Stimulated activated CD8-positive, alpha-beta memory T cell treated with anti-CD3 and anti-CD28 coated beads, Interleukin-15, amount 100 ng/mL, for 24 hours (primary cell): ENCODE measurements at regions not wholly inside any gene's neighbourhood (a gene's known extent, or its start where the extent isn't known, plus 50 kb on each side); places are given as distances from the start of the nearest gene placed in this dataset.
"Not testable (repeated sequence)": the region's sequence is repeated elsewhere in the genome, so short reads cannot be mapped to it uniquely, and the experiment has no call there.

Source experiments
- DNase-seq: peaks from one replicate; pipeline ENCODE4 v3.0.0-alpha.2; 2020; ENCODE audit warnings: low read depth

- DNase-seq = no peak
Measured at GRCh38 chr11:35046681-35047080, 92.3 kb upstream of the CD44 start.

DNA sequence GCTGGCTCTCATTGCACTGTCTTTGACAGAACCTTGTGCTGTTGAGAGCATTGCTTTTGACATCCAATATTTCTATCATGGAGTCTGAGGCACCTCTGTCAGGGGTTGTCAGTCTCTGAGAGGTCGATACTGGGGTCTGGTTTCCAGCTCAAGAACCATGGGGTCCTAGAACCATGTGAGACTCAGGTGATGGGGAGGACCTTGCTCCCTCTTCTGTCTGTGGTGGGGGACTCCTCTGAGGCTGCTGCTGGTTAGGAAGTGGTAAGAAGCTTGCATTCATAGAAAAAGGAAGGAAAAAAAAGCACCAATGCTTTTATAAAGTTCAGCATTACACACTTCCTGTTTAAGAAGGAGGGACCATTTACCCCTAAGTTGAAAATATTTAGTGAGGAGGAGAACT is 91.8 kb upstream of the CD44 start:
- no peak for DNase-seq

GRCh38 chr11:35047769-35048168 is 91.2 kb upstream of the CD44 start:
- no peak for DNase-seq

DNA sequence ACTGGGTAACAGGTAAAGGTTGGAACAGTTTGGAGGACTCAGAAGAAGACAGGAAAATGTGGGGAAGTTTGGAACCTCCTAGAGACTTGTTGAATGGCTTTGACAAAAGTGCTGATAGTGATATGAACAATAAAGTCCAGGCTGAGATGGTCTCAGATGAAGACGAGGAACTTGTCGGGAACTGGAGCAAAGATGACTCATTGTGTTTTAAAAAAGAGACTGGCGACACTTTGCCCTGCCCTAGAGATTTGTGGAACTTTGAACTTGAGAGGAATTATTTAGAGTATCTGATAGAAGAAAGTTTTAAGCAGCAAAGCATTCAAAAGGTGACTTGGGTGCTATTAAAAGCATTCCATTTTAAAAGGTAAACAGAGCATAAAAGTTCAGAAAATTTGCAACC is 90.6 kb upstream of the CD44 start:
- not testable (repeated sequence) for DNase-seq

GRCh38 chr11:35049859-35050531 is 89.0 kb upstream of the CD44 start:
- DNase-seq = no peak

DNA sequence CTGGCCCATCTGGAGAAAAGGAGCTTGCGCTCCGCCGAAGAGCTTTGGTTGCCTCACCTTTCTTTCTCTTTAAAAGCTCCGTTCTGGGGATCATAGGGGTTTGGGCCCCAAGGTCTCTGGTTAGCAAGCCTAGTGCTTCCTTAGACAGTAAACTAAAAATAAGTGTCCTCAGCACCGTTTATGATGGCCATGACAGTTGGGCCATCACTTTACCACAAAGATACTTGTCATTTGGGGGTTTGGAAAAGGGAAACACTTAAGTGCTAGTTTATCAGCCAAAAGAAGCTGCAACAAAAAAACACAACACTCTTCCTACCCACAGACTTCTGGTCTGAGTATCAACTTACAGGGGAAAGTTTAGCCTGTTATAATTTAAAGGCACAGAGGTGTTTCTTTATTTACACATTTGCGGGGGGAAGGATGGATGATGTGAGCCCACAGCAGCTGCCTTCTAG is 88.4 kb upstream of the CD44 start:
- no peak for DNase-seq

GRCh38 chr11:35056391-35057093 is 82.4 kb upstream of the CD44 start:
- DNase-seq = no peak

DNA sequence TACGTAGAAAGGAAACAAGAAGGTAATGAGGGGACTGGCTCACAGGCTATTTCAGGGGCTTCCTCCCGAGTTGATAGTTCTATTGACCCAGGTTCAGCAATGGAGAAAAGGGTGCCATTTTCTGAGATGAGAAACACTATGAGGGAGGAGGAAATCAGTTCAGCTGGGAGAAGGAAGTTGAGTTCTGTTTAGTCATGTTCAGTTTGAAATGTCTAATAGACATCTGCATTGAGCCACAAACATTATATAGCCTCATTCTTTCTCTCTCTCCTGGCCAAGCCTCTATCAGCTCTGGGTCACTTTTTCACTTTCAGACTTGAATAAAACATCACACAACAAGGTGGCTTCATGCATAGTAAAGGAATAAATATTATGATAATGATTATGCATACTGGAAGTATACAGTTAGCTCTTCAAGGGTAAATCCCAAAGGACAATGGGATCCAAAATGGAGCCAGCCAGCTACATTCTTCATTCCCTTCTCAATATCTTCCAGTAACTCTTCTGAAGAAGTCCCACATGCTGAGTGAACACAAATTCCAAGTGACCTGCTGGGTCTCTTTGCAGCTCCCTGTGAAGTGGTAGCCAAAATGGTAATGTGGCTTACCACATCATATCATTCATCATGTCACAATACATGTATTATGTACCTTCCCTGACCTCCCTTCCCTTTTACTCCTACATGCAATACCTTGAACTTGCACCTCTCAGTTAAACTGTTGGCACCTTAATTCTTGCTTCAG is 80.9 kb upstream of the CD44 start:
- no peak for DNase-seq

- DNase-seq = no peak
Measured at GRCh38 chr11:35058669-35059434, 80.1 kb upstream of the CD44 start.

DNA sequence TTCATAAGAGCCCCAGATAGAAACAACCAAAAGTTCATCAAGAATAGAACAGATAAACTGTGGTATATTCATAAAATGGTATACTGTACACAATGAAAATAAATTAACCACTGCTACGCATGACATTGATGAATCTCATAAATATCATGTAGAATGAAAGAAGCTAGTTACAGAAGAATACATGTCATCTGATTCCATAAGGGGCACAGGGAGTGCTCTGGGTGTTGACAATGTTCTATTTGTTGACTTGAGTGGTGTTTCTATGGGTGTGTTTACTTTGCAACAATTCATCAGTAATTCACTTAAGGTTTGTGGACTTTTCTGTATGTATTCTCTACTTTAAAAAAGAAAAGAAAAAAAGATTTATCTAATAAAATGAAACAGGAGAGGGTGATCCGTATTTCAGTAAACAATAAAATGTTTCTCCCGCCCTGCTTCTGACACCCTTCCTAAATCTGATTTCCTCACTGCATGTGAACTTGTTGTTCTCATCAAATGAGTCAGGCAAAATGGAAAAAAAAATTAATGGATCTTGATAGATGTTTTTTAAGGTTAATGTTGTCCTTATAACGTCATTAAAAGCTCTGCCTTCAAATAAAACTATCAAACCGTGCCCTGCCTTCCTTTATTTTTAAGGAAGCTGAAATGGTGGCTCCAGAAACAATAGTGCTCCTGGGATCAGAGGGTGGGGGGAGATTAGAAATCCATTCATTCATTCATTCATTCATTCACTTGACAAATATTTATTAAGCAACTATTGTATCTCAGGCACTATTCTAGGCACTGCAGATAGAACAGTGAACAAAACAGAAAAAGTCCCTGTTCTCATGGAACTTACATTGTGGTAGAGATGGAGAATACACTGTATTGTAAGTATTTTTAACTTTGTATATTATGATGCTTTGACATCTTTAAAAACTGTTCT is 77.2 kb upstream of the CD44 start:
- DNase-seq = no peak

DNA sequence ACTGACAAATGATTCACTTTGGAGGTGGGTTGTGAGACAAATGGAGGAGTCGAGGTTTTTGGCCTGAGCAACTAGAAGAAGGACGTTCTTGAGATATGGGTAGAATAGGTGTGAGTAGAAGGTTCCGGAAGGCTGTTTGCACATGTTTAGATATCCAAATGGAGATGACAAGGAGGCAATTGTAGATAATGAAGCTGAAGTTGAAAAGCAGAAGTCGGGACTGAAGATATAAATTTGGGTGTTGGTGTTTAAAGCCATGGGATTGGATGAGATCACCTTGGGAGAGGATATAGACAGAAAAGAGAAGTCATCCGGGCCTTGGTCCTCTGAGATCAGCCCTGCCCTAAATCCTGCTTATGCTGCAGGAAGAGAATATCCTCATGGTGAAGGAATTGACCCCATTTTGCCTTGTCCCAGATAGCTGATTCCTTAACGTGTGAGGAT is 75.5 kb upstream of the CD44 start:
- DNase-seq = no peak

GRCh38 chr11:35064114-35064800 is 74.7 kb upstream of the CD44 start:
- DNase-seq = no peak

GRCh38 chr11:35065566-35065965 is 73.4 kb upstream of the CD44 start:
- no peak for DNase-seq

GRCh38 chr11:35066030-35066429 is 72.9 kb upstream of the CD44 start:
- no peak for DNase-seq

- DNase-seq = no peak
Measured at GRCh38 chr11:35066783-35067423, 72.1 kb upstream of the CD44 start.

- no peak for DNase-seq
Measured at GRCh38 chr11:35071722-35072121, 67.2 kb upstream of the CD44 start.

DNA sequence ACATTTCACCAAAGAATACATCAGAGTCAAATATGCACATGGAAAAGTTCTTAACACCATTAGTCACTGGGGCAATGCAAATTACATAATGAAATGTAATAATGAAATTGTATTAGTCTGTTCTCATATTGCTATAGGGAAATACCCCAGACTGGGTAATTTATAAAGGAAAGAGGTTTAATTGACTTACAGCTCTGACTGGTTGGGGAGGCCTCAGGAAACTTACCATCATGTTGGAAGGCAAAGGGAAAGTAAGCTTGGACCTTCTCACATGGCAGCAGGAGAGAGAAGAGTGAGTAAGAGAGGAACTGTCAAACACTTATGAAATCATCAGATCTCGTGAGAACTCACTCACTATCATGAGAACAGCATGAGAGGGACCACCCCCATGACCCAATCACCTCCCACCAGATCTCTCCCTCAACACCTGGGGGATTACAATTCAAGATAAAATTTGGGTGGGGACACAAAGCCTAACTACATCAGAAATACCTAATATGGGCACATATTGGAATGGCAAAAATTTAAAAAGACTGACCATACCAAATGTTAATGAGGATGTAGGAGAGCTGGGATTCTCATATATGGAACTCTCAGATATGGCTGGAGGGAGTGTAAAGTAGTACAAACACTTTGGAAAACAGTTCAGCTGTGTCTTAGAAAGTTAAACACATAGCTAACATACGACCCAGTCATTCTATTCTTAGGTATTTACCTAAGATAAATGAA is 65.1 kb upstream of the CD44 start:
- DNase-seq = no peak

GRCh38 chr11:35076201-35077100 is 62.5 kb upstream of the CD44 start:
- no peak for DNase-seq
